ENCODE measurements at regions not wholly inside any gene's neighbourhood (a gene's known extent, or its start where the extent isn't known, plus 50 kb on each side); places are given as distances from the start of the nearest gene placed in this dataset.

DNA sequence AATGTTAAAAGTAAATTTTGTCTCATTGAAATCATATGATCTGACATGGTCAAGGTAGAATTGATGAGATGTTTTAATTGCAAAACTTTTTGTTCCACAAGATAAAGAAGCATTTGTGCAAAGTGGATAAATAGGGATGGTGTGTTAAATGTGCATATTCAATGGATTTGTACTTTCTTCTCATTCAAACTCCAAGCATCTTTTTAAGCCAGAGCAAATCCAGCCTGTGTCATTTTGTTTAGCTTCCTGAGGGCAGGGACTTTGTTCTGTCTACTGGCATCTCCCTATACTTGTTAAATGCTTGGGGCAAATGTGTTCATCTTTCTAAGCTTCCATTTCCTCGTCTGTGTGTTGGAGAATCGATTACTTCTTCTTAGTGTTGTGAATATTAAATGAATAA lies 200.3 kb downstream of the SLIT2 start:
- no peak for DNase-seq (ENCODE audit: low read depth)

DNA sequence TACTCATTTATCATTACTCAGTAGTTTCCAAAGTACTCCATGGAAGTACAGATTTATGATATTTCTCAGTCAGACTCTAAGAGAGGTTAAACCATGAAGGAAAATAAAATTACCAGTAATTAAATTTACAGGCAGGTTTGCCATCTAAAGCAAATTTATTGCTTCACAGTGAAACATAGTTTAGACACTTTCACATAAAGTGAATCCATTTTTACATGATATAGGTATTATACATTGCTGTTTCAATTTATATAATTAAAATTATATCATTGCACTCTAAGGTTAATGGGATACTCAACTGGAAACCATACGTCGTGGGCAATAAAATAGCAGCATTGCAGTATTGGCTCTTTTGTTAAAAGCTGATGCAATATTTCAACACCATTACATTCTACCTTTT lies 202.8 kb downstream of the SLIT2 start:
- DNase-seq (ENCODE audit: low read depth), result no peak

DNA sequence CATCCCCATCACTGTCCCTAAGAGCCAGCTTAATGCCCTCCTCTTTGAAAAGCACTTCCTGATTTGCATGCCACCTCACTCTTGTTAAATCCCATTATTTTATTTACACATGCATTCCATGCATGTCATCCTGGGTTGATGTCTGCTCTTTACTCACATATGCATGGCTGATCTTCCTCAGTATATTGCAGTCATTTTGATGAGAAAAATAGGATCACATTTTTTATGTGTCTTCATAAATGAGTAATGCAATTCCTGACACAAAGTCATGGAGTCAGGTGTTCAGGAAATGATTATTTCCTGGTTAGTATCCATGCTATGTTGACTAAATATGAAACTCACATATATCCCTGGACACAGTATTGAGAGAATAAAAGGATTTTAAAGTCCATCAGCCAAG lies 204.7 kb downstream of the SLIT2 start:
- no peak for DNase-seq (ENCODE audit: low read depth)

DNA sequence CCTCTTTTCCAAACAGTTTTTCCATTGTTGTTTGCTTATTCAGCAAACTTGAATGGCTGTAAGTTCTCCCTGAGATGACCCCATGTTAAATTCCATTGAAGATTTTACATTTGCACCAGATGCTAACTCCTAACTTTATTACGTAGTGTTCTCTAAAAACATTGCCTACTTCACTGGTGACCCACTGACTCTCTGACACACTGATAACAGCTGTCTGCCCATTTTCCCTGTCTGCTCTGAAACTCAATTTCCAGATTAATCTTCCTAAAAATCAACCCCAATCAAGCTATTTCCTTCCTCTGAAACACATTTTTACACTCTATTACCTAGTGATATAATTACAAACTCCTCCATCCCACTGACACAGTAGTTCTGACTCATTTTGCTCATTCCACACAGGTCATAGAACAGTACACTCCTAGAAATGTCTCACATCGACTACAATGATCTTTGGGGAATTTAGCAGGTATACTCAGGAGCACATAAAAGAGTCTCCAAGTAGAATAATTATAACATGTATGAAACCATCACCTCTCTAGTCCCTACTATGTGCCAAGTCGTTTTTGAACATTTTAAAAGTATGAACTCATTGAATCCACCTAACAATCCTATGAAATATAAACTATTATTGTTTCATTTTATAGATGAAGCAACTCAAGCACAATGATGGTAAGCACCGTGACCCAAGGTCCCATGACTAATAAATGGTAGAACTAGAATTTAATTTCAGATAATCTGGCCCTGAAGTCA lies 210.9 kb downstream of the SLIT2 start:
- DNase-seq (ENCODE audit: low read depth), result no peak

DNA sequence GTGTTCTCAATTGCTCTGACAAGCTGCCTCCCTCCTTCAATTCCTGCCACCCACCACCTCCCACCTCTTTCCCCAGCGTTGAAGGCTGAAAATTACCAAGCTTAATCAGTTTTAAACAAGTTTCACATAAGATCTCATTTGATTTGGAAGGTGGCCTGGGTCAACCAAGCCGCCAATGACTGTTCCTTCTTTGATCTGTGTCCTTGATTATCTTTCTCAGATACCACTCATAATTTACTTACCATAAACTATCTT lies 211.4 kb downstream of the SLIT2 start:
- DNase-seq (ENCODE audit: low read depth), result no peak

DNA sequence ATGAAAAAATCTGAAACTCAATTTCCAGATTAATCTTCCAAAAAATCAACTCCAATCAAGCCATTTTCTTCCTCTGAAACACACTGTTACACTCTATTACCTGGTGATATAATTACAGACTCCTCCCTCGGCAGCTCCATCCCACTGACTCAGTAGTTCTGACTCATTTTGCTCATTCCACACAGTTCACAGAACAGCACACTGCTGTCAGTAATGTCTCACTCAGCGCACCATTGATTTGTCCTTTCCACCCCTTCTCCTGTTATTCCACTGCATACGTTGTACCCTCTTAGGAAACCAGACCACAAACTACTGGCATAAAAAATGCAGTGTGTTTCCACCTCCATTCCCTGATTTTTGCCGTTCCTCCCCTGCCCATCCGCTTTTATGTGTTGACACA lies 212.7 kb downstream of the SLIT2 start:
- DNase-seq (ENCODE audit: low read depth), result no peak

DNA sequence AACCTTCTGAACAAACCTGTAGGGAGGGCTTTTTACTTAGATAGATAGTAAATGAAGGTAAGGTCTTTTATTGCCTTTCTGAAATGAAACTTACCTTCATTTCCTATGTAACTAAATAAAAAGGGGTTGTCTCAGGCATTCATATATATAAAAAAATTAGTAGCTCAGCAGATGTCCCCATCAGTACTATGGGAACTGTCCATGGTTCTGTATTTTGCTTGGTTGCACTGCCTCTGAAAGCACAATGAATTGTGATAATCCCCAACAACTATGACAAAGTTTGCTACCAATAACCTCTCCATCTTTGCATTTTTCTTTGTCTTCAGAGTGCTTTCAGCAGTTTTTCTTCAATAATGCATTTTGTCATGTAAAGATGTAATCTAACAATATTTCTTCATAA lies 222.4 kb downstream of the SLIT2 start:
- no peak for DNase-seq (ENCODE audit: low read depth)

DNA sequence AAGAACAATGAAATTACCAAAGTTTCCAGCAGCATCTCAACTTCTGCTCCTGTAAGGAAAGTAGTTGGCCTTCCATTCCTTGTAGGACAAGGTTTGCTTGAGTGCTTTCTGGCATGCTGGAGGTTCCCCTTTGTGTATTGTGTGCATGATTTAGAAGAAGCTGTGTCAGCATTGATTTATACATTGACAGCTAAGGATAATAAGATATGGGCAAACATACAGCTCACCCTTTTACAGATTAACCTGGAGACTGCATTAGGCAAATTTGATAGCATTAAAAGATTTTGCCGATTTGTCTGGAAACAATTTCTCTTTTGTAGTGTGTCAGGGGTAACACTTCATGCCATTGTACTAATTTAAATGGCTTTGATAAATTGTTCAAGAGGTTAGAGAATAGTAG lies 221.8 kb upstream of the PACRGL start:
- DNase-seq (ENCODE audit: low read depth), result no peak

DNA sequence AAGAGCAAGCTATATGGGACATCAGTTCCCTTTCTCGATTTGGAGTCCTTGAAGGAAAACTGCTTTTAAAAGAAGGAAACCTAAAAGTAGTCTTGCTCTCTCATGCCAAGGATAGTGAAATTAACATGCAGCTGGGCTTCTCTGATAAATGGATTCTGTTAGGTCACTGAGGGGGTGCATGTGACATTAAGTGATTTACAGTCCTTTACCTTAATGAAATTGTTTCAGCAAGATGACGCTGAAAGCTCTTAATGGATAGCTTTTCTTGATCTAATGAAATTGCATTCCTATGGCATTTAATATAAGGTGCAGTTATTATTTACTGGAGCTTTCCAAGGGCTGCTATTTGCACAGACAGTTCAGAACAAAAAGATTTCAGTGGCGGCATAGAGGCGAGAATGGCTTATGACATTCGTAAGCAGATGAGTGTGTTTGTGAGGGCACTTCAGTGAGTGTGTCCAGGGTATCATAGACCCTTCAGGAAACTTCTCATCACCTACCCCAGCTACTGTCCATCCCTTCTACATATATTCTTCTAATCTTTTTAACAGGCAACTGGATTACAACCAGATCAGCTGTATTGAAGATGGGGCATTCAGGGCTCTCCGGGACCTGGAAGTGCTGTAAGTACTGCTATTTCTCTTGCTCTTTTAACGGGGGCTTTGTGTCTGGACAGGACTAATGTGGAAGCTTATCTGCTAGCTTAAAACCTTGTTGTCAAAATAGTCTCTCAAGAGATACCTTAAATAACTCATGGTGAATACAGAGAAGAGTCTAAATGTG lies 219.9 kb upstream of the PACRGL start:
- DNase-seq (ENCODE audit: low read depth), result no peak

DNA sequence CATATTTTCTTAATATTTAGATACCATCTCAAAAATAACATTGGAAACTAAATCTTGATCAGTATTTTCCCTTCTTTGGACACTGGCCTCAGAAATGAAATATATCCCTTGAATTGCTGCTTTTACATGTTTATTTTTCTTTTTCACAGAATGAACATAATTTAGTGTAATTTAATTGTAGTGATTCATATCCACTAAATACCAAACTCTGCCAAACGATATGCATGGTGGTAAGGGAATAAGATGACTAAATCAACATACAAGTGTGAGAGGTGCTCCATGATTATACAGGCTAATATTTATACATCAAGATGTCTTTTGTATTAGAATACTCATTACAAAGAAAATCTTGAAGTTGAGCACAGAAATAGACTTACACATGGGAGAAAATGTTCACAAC lies 216.8 kb upstream of the PACRGL start:
- no peak for DNase-seq (ENCODE audit: low read depth)

DNA sequence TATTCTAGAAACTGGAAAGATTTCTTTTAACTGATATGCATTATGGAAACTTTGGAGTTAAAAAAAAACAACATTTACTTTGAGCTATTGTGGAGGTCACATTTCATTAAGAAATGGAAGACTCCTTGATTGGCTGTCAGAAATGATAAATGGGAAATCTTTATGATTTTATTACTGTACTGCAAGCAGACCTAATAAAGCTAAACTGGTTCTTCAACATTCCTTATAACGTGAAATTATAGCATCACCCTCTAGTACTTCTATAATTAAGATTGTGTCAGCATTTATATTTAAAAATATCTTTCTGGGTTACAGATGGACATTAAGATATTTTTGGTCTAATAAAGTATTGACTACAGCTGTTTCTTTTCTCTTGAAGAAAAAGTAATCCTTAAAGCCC lies 213.8 kb upstream of the PACRGL start:
- no peak for DNase-seq (ENCODE audit: low read depth)

DNA sequence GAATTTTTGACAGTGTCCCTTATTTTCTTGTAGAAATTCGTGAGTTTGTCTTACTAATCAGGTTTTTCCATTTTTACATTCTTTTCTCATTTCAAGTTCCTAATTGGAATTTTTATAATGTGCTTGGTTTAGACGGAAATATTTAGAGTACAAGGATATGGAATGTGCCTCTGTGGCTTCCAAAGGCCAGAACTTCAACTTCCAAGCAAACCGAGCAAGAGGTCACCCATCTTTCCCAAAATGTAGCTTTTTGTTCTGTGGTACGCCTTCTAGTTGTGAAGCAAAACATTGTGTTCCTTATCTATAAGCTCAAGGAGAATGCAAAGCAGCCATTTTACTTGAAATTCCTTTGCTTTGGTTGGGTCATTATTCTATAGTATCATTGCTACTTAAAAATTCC lies 212.8 kb upstream of the PACRGL start:
- DNase-seq (ENCODE audit: low read depth), result no peak

DNA sequence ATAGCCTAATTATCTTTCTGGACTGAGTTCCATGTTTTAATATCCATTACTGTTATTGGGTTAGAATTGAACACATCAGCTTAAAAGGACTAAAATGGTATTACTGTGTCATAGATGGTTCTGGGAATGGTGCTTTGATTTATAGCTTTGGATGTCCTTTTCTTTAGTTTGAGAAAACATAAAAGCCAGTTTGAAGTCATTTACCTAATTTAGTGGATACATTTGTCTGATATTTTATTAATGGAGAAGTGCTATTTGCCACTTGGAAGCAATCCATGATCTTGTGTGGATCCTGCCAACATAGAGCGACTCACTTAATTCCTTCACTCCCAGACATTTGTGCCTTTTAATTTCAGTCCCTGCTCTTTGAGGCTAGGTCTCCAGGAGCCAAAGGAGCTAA lies 212.4 kb upstream of the PACRGL start:
- DNase-seq (ENCODE audit: low read depth), result no peak

DNA sequence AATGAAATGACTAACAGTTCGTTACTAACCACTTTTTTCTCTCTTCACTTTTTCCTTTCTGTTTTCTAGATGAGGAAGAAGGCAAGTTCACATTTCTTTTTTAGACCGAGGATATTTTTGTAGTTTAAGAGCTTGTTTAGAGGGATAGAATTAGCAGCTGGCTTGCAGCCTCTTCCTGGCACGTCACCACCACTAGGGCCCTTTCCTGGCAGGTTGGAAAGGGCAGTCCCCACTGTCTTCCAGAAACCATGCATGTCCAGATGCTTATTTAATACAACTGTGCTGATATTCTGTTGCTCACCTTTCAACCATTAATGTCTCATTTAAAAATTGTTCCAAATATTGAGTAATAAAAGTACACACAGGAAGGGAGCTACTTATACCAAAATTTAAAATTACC lies 209.5 kb upstream of the PACRGL start:
- no peak for DNase-seq (ENCODE audit: low read depth)

DNA sequence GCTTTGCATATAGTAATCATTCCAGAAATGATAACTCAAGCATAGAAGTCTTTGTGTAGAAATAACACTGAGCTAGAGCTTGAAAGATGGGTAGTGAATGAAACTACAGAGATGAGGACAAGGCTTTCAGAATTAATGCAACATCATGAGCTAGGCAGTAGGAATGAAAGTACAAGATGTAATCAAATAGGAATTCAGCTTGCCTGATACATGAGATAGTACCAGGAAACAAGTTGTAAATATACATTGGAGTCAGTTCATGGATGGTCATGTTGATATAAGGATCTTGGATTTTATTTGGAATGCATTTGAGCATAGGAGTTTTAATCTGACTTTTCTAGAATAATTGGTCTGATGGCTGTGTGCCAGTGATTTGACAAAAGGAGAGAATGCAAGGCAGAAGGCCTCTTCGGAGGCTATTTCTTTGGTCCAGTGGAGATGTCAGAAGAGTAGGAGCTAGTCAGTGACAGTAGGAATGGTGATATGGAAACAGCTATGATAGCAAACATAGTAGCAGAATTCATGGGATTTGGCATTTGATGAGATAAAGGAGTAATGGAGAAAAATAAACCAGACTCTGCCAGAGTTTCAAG lies 206.4 kb upstream of the PACRGL start:
- no peak for DNase-seq (ENCODE audit: low read depth)

DNA sequence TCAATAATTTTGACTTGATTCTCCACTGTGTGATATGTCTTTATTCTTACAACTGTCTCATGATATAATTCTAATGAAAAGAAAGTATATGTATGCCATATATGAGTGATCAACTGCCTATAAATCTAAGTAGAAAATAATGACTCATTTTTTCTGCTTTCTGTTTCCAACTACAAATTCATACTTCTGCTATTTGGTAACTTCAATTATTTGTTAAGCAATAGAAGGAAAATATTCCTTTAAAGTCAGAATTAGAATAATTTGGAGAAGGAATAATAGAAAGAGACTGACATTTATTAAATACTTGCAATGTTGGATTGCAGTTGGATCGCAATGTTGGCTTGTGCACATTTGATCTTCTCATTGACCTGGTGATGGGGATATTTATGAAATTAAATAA lies 204.2 kb upstream of the PACRGL start:
- no peak for DNase-seq (ENCODE audit: low read depth)

DNA sequence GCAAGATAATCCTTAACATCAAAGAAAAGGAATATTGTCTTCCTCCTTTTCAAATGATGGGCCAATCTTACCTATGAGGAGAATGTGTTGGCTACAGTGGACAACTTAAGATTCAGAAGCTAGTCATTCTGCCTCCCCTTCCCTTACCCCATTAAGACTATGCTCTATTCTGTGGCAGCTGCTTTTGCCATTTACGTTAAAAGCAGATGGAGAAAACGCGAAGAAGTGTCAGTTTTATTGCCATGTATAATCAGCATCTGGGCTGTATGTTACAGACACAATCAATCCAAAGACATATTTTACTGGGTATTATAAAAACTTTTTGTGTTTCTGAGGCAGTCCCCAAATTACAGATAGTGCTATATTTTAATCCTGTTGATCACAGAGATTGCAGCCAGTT lies 196.1 kb upstream of the PACRGL start:
- no peak for DNase-seq (ENCODE audit: low read depth)

DNA sequence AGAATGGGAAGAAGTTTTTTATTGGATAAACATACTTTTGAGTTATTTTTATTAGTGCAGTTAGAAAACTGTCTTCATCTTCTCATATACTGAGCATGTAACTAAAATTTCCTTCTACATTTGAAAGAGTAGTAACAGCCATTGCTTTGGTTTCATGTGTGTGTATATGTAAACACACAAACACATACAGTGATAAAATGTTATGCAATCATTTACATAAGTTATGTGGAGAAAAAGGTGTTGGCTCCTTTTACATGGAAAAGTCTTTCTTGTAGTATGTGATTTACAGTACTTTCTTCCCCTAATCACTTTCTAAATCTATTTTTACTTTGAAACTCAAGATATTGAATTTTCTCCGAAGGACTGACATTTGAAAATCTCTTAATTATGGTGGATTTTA lies 194.3 kb upstream of the PACRGL start:
- no peak for DNase-seq (ENCODE audit: low read depth)

DNA sequence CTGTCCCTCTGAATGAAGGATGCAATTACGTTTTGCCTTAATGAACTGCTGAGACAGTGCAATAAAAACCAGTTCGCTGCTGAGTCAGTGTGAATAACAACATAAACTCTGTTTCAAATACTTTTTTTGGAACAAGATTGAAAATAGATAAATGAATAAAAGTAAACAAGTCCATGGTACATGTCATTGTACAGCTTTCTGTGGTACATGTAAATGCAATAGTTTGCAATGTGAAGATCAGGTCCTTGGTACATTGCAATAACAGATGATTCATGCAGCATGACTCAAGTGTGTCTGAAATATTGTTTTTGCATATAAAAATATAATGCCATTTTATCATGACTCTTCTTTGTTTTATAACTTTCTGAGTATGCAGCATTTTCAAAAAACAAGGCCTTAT lies 193.4 kb upstream of the PACRGL start:
- no peak for DNase-seq (ENCODE audit: low read depth)

DNA sequence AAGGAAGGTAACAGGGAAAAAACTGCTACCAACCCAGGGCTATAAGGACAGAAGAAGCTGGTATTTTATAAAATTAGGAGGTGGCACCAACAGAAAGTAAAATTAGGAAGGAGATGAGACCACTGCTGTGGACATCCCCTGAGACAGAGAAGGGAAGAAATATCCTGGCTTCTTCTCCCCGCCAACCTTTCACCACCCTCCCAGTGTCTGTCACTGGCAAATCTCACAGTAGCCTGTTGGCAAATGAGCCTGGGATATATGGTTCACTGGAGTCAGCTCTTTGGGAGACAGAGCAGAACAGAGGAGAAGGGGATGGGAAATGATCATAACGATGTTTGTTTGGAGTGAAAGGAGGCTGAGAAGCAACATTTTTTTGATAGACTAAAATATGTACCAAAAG lies 190.9 kb upstream of the PACRGL start:
- no peak for DNase-seq (ENCODE audit: low read depth)

DNA sequence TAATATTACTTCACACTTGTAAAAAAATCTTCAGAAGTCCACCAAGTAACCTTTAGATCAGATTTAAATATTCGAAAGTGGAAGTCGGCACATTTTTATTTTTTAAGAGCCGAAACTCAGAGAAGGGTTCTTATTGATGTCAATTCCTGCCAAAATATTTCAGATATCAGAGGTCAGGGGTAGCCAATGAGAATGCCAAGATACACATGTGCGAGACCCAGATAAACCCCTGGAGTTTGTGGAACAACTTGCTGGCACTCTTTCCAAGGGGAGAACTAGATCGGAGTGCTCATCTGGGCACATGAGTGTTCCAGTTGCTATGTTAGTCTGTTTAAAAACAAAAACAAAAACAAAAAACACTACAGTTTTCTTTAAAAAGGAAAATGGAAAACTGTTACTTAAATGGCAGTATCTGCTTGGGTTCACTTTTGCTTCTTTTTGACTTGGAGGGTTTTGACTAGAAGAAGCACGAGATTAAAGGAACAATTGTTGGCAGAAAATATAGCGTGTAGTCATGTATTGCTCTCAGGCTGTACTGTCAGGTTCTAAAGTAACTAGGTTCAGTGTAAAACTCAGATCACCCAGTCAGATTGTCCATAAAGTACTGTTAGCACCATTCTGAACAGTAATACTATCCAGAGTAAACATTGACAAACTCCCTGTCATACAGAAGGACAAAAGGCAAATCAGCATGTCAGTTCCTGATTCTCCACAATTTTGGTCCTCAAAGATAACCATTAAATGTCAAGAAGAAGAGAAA lies 188.0 kb upstream of the PACRGL start:
- no peak for DNase-seq (ENCODE audit: low read depth)

DNA sequence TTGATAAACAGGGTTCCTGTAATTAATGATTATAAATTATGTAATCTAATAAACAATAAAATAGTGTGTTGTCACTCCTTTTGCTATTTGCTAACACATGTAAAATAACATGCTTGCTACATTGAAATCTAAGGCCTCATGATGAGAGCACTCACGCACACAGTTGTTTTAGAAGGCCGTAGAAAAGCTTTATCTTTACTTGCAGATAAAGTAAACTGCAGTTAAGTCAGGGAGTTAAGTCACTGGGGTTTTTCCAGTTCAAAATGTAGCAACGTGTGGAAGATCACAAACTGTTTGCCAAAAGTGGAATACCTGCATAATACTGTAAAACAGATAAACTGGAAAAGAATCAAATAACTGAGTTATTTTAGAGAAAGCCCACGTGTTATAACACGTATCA lies 187.3 kb upstream of the PACRGL start:
- no peak for DNase-seq (ENCODE audit: low read depth)

DNA sequence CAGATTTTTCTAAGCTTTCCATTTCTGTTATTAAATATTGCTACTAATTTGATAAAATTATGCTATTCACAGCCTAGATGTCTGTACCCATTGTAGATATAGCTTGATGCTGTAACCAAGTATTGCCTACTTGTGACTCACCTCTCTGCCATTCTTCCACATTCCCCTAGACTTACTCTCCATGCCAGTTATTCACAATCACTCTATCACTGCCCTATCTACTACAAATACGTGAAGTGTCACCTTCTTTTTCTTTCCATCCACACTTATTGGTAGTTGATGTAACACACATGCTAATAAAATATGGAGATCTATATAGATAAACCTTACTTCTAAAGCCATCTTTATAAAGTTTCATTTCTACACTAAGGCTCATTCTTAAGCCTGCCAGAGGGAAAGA lies 179.4 kb upstream of the PACRGL start:
- no peak for DNase-seq (ENCODE audit: low read depth)

Data from stimulated activated CD4-positive, alpha-beta T cell treated with anti-CD3 and anti-CD28 coated beads, Interleukin-2, amount 100 ng/mL, for 4 hours (primary cell).